Suppressor macrophage treated with lipopolysaccharide for 4 hours (primary cell): ENCODE measurements at regions not wholly inside any gene's neighbourhood (a gene's known extent, or its start where the extent isn't known, plus 50 kb on each side); places are given as distances from the start of the nearest gene placed in this dataset.

Source experiments
- DNase-seq: peaks from one replicate; pipeline ENCODE4 v3.0.0-alpha.2; 2020

GRCh38 chr18:54772056-54772455 is 56.2 kb upstream of the RAB27B start:
- no peak for DNase-seq

DNA sequence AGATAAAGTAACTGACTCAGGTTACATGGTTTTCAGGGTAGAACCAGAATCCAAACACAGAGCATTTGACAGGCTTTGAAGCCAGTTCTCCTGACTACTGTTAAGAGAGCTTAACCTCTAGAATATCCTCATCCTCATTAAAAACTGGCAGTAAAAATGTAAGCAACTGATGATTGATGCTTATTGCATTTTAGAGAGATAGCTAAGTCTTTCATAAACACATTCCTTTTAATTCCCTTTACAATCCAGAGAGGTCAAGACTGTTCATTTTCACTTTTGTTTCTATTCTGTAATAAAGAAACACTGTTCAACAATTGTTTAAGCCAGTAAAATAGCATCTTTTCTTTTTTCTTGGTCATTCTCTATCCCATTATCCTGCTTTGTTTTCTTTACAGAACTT is 53.9 kb upstream of the RAB27B start:
- DNase-seq: no peak

DNA sequence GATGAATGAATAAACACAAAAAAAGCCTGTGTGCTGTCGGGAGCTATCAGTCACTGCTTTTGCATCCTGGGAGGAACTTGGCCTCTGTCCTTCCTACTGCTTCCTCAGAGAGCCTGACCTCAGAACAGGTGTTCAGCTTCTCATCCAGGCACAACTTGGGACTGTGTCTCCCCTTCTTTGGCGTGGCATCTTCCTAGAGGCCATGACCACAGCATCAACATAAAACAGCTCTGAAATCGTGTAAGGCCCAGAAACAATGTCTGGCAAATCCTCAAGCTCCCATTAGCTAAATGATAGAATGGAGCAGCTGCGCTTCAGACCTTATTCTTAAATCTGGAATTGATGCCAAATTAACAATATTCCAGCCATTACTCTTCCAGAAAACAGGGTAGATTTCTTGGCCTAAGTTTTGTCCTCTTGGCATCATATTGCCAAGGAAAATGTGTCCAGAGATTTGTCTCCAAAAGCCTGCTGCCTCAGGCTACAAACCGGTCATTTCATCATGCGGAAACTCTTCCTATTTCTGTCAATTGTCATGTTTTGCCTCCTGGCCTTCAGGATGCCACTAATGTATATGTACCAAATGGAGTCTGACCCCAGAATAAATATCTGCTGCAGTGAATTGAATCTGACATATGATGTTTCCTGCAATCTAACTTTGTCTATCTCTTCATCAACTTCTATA is 53.2 kb upstream of the RAB27B start:
- DNase-seq: no peak

DNA sequence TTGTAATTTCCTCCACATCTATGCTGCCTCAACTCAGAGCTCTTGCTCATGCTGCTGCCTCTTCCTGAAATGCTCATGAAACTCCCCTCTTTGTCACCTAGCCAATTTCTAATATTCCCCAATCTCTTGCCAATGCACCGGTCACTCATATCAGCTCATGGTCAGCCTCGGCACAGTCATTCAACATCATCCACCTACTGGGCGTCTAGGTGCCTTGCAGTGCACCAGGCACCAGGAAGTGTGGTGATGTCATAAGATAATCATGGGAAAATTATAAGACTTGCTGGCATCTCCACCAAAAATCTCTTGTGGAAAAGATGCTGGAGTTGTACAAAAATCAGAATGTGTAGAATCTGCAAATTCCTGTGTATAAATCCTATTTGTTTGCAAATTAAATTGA is 52.6 kb upstream of the RAB27B start:
- peak; percentile 15 for DNase-seq

- peak; percentile 88 for DNase-seq
These were observed 51.8 kb upstream of the RAB27B start for GRCh38 chr18:54776282-54776977.

- no peak for DNase-seq
These were observed 51.0 kb upstream of the RAB27B start for GRCh38 chr18:54777118-54777791.

GRCh38 chr18:54777989-54778388 is 50.3 kb upstream of the RAB27B start:
- no peak for DNase-seq
